ENCODE measurements at regions not wholly inside any gene's neighbourhood (a gene's known extent, or its start where the extent isn't known, plus 50 kb on each side); places are given as distances from the start of the nearest gene placed in this dataset.

DNA sequence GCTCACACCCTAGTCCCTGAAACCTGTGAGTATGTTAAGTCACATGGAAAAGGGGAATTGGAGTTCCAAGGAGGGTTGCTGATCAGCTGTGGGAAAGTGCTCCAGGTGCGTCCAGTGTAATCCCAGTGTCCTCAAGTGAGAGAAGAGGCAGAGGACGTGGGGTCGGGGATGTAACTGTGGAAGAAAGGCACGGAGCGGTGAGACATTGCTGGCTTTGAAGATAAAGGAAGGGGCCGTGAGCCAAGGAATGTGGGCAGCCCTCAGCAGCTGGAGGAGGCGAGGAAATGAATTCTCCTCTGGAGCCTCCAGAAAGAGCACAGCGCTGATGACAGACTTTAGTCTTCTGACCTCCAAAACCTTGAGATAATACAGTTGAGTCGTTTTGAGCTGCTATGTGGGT, 191.6 kb upstream of the TMEM132C start:
- Histone ChIP-seq H3K9me2 (ENCODE audit: insufficient read depth, low read length) (no peaks in the 10 kb centered on the region), H3K27ac (ENCODE audit: low read length) (no peak overlapping the region), H4K20me1 (ENCODE audit: insufficient read depth) (no peaks in the 10 kb centered on the region), H3K36me3 (ENCODE audit: insufficient read depth, low read length) (no peaks in the 10 kb centered on the region), H3F3A (ENCODE audit: insufficient read depth, low read length, poor library complexity, severe bottlenecking) (no peaks in the 10 kb centered on the region), H3K4me3 (ENCODE audit: low read length) (no peak overlapping the region), H3K79me2 (replicated peaks; ENCODE audit: insufficient read depth, low read length) (no peaks in the 10 kb centered on the region), H3K27me3 (ENCODE audit: insufficient read depth, low read depth, low read length) (no peaks in the 10 kb centered on the region), H3K4me2 (ENCODE audit: low read length) (no peak overlapping the region), H2AFZ (ENCODE audit: low read depth, low read length) (no peak overlapping the region), H3K9ac (ENCODE audit: low read length) (no peak overlapping the region), H3K9me3 (ENCODE audit: low read length) (peaks cover 11% of the 10 kb centered on the region)
- no peak for TF ChIP-seq EP300 (conservative IDR thresholded peaks at IDR 0.05; ENCODE audit: poor library complexity, severe bottlenecking)
- no peak for TF ChIP-seq RAD21 (conservative IDR thresholded peaks at IDR 0.05)
- TF ChIP-seq SMC3 (conservative IDR thresholded peaks at IDR 0.05; ENCODE audit: poor library complexity) = no peak
- TF ChIP-seq, protein P1, sequence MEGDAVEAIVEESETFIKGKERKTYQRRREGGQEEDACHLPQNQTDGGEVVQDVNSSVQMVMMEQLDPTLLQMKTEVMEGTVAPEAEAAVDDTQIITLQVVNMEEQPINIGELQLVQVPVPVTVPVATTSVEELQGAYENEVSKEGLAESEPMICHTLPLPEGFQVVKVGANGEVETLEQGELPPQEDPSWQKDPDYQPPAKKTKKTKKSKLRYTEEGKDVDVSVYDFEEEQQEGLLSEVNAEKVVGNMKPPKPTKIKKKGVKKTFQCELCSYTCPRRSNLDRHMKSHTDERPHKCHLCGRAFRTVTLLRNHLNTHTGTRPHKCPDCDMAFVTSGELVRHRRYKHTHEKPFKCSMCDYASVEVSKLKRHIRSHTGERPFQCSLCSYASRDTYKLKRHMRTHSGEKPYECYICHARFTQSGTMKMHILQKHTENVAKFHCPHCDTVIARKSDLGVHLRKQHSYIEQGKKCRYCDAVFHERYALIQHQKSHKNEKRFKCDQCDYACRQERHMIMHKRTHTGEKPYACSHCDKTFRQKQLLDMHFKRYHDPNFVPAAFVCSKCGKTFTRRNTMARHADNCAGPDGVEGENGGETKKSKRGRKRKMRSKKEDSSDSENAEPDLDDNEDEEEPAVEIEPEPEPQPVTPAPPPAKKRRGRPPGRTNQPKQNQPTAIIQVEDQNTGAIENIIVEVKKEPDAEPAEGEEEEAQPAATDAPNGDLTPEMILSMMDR (IDR thresholded peaks at IDR 0.05; ENCODE audit: poor library complexity, severe bottlenecking) = no peak
- TF ChIP-seq, protein P2, sequence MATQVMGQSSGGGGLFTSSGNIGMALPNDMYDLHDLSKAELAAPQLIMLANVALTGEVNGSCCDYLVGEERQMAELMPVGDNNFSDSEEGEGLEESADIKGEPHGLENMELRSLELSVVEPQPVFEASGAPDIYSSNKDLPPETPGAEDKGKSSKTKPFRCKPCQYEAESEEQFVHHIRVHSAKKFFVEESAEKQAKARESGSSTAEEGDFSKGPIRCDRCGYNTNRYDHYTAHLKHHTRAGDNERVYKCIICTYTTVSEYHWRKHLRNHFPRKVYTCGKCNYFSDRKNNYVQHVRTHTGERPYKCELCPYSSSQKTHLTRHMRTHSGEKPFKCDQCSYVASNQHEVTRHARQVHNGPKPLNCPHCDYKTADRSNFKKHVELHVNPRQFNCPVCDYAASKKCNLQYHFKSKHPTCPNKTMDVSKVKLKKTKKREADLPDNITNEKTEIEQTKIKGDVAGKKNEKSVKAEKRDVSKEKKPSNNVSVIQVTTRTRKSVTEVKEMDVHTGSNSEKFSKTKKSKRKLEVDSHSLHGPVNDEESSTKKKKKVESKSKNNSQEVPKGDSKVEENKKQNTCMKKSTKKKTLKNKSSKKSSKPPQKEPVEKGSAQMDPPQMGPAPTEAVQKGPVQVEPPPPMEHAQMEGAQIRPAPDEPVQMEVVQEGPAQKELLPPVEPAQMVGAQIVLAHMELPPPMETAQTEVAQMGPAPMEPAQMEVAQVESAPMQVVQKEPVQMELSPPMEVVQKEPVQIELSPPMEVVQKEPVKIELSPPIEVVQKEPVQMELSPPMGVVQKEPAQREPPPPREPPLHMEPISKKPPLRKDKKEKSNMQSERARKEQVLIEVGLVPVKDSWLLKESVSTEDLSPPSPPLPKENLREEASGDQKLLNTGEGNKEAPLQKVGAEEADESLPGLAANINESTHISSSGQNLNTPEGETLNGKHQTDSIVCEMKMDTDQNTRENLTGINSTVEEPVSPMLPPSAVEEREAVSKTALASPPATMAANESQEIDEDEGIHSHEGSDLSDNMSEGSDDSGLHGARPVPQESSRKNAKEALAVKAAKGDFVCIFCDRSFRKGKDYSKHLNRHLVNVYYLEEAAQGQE (IDR thresholded peaks at IDR 0.05; ENCODE audit: borderline replicate concordance) = no peak

DNA sequence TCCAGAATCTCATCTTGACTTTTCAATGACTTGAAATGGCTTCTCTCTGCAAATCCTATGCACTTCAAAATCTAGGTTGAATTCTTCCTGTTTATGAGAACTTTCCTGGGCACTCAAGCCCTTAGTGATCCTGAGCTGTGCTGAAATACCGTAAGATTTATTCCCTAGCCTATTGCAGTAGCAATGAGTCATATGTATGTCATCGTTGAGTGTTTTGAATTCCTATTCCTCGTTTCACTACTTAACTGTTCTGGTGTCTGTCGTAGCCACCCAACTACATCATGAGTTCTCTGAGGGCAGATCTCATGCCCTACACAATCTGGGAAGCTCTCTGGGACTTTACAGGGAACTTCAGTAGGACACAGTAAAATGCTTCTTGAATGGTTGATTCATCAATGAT, 190.8 kb upstream of the TMEM132C start:
- no peak overlapping the region for H3K27ac ChIP-seq (ENCODE audit: low read length)
- no peak overlapping the region for H3K4me3 ChIP-seq (ENCODE audit: low read length)
- H3F3A ChIP-seq (ENCODE audit: insufficient read depth, low read length, poor library complexity, severe bottlenecking) = no peaks in the 10 kb centered on the region
- H3K9ac ChIP-seq (ENCODE audit: low read length) = no peak overlapping the region
- no peaks in the 10 kb centered on the region for H4K20me1 ChIP-seq (ENCODE audit: insufficient read depth)
- H2AFZ ChIP-seq (ENCODE audit: low read depth, low read length) = no peak overlapping the region
- no peak overlapping the region for H3K4me2 ChIP-seq (ENCODE audit: low read length)
- no peaks in the 10 kb centered on the region for H3K9me2 ChIP-seq (ENCODE audit: insufficient read depth, low read length)
- no peaks in the 10 kb centered on the region for H3K79me2 ChIP-seq (replicated peaks; ENCODE audit: insufficient read depth, low read length)
- no peaks in the 10 kb centered on the region for H3K27me3 ChIP-seq (ENCODE audit: insufficient read depth, low read depth, low read length)
- H3K36me3 ChIP-seq (ENCODE audit: insufficient read depth, low read length) = no peaks in the 10 kb centered on the region
- H3K9me3 ChIP-seq (ENCODE audit: low read length) = peaks cover 11% of the 10 kb centered on the region
- no peak for TF ChIP-seq TAF1 (IDR thresholded peaks at IDR 0.05; ENCODE audit: low read depth)
- TF ChIP-seq SMC3 (conservative IDR thresholded peaks at IDR 0.05; ENCODE audit: poor library complexity) = no peak
- no peak for TF ChIP-seq MXI1 (conservative IDR thresholded peaks at IDR 0.05; ENCODE audit: poor library complexity, severe bottlenecking)
- no peak for TF ChIP-seq EZH2 (IDR thresholded peaks at IDR 0.05; ENCODE audit: borderline replicate concordance, insufficient read depth, low read length, poor library complexity, severe bottlenecking)
- no peak for TF ChIP-seq POLR2AphosphoS5 (IDR thresholded peaks at IDR 0.05)
- TF ChIP-seq, protein P1 (IDR thresholded peaks at IDR 0.05; ENCODE audit: poor library complexity, severe bottlenecking) = no peak
- TF ChIP-seq EP300 (conservative IDR thresholded peaks at IDR 0.05; ENCODE audit: poor library complexity, severe bottlenecking) = no peak
- TF ChIP-seq, protein P2 (IDR thresholded peaks at IDR 0.05; ENCODE audit: borderline replicate concordance) = no peak
- no peak for TF ChIP-seq RAD21 (conservative IDR thresholded peaks at IDR 0.05)
